GM06990 (cell line): ENCODE measurements at regions not wholly inside any gene's neighbourhood (a gene's known extent, or its start where the extent isn't known, plus 50 kb on each side); places are given as distances from the start of the nearest gene placed in this dataset.

ENCODE experiments used
- DNase-seq: peaks from one replicate; pipeline ENCODE4 v3.0.0-alpha.2; 2011; ENCODE audit not compliant: insufficient read length; ENCODE audit errors: extremely low read depth
- H3K27me3 ChIP-seq: replicated peaks from 2 replicates; pipeline ENCODE4 v1.6.0; 2011; ENCODE audit warnings: low read length; ENCODE audit not compliant: control insufficient read depth, insufficient read depth
- H3K36me3 ChIP-seq: 2 replicates; pipeline ENCODE4 v1.5.1; 2011; ENCODE audit warnings: low read length; ENCODE audit not compliant: control insufficient read depth, insufficient read depth
- H3K4me3 ChIP-seq: replicated peaks from 2 replicates; pipeline ENCODE4 v1.5.1; 2011; ENCODE audit warnings: low read depth, mild to moderate bottlenecking, control low read depth, low read length
- CTCF ChIP-seq: IDR thresholded peaks from 2 replicates; pipeline ENCODE4 v1.5.1; 2011; ENCODE audit warnings: low read length, control low read depth, mild to moderate bottlenecking, inconsistent platforms; ENCODE audit not compliant: insufficient read depth, poor library complexity, severe bottlenecking

GRCh38 chr11:104572279-104572678 is 326.0 kb downstream of the CASP12 start:
- no peak for TF ChIP-seq CTCF
- H3K36me3 ChIP-seq = no peaks in the 10 kb centered on the region
- no peaks in the 10 kb centered on the region for H3K27me3 ChIP-seq
- no peak for DNase-seq
- no peak overlapping the region for H3K4me3 ChIP-seq

- Histone ChIP-seq H3K27me3 (no peaks in the 10 kb centered on the region), H3K4me3 (no peak overlapping the region), H3K36me3 (no peaks in the 10 kb centered on the region)
- no peak for TF ChIP-seq CTCF
- no peak for DNase-seq
Measured at GRCh38 chr11:104570078-104570701, 328.1 kb downstream of the CASP12 start.

GRCh38 chr11:104565583-104565961 is 332.7 kb downstream of the CASP12 start:
- DNase-seq = no peak
- Histone ChIP-seq H3K36me3 (no peaks in the 10 kb centered on the region), H3K27me3 (no peaks in the 10 kb centered on the region), H3K4me3 (no peak overlapping the region)
- TF ChIP-seq CTCF = no peak

DNA sequence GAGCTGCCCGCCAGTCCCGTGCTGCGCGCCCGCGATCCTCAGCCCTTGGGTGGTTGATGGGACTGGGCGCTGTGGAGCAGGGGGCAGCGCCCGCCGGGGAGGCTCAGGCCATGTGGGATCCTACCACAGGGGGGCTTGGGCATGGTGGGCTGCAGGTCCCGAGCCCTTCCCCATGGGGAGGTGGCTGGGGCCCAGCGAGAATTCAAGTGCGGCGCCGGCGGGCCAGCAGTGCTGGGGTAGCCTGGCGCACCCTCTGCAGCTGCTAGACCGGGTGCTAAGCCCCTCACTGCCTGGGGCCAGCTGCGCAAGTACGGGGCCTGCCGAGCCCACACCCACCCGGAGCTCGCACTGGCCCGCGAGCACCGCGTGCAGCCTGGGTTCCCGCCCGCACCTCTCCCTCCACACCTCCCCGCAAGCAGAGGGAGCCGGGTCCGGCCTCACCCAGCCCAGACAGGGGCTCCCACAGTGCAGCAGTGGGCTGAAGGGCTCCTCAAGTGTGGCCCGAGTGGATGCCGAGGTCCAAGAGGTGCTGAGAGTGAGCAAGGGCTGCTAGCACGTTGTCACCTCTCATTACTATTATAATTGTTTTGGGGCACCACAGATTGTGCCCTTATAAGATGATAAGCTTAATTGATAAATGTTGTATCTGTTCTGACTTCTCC is 333.2 kb downstream of the CASP12 start:
- DNase-seq = peak; percentile 1
- Histone ChIP-seq H3K27me3 (no peaks in the 10 kb centered on the region), H3K4me3 (no peak overlapping the region), H3K36me3 (no peaks in the 10 kb centered on the region)
- no peak for TF ChIP-seq CTCF

- TF ChIP-seq CTCF = no peak
- no peaks in the 10 kb centered on the region for H3K27me3 ChIP-seq
- no peak for DNase-seq
- H3K36me3 ChIP-seq = no peaks in the 10 kb centered on the region
- no peak overlapping the region for H3K4me3 ChIP-seq
Measured at GRCh38 chr11:104556606-104557301, 341.5 kb downstream of the CASP12 start.
